HUDEP-2 (cell line): ENCODE measurements at regions not wholly inside any gene's neighbourhood (a gene's known extent, or its start where the extent isn't known, plus 50 kb on each side); places are given as distances from the start of the nearest gene placed in this dataset.
A peak's percentile ranks its signal among the peaks of the same experiment; 100 is the strongest.

Experiments used
- DNase-seq, 76 experiments: peaks; one replicate each; lab custom pipeline; 2025; ENCODE audit not compliant: unreplicated experiment in 76 of 76; lab: John Stamatoyannopoulos, UW

DNA sequence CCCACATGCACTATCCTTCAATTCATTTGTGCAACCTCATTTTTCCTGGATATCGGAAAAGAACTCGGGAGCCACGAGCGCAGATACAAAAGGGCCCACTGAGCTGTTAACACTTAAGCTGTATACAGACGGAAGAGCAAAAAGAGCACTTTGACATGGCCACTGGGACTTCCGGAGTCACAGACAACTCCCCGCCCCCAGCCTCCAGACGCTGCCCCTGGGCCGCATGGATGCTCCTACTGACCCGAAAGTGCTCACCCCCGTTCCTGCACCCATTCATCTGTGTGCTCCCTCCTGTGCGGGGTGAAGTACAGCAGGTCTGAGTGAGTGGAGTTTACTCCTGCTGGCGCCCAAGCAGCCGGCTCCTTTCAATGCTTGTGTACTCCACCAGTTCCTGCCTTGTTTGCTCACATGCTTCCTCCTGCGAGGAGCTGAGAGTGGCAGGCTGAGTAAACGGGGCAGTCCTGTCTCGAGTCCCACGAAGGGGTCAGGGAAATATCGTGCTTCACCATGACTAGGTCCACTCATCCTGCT lies 901.0 kb upstream of the CTNND2 start:
- no peak for DNase-seq

DNA sequence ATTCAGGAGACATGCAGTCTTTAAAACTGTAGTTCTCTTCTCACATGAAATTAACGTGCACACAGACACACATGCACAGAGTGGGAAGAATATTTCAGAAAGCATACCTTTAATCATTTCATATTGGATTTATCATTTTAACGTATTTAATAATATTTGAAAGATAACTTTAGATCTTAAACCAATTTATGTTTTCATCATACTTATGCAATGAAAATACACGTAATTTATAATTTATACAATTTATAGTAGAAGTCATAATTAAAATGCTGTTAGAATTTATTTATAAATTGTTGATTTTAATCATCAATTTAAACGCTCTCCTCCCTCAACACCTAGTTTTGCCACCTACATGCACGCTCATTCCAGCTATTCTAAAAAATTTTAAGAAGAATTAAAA lies 894.9 kb upstream of the CTNND2 start:
- DNase-seq = no peak

- no peak for DNase-seq
These were observed 891.1 kb upstream of the CTNND2 start for GRCh38 chr5:12795333-12795663.

DNA sequence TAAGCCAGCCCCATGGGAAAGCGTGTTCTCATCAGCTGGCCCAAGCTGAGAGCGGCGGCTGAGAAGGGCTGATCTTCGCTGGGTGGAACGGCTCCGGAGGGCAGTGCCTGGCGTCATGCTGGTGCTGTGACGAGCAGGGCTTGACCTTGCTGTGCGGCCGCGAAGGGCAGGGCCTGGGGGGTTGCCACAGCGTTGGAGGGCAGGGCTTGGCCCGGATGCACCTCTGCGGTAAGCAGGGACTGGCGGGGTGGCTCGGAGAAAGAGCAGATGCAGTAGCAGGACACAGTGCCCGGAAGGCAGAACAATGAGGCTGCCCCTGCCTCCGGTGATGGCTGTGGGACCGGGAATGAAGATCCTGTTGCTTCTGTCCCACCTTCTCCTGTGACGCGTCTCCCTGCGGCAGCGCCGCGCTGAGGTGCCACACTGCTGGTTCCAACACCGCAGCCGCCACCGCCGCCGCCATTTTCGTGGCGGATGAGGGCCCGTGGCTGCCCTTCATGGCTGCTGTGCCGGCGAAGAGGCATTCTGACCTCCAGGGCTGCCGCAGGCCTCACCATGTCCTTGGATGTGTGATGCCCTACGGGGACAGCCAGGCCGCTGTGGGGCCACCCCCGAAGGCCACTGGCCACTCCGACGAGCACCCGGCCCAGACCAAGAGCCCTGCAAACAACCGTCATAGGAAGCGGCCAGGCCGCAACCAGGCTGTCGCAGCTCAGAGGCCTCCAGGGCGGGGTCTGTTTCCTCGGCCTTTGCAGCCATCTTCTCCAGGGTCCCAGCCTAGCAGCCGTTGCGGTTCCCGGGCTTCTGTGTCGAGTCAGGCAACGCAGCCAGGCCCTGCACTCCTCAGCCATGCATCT lies 890.5 kb upstream of the CTNND2 start:
- no peak for DNase-seq

- no peak for DNase-seq
These were observed 889.1 kb upstream of the CTNND2 start for GRCh38 chr5:12793373-12793772.

DNA sequence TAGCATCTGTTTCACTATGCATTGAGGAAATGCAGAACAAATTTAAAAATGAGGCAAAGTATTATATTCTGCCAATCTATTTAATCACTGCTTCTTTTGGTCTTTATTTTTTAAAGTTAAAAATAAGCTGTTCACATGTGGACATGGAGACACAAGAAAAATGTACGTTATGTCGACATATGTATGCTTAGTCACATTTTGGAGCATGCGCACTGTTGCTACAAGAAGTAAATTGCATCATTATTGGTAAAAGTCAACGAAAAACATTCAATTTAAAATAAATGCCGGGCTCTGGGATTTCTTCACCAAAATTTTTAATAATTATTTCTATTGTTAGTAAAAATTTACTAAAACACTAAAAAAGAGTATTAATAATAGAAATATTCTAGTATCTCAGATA lies 876.3 kb upstream of the CTNND2 start:
- no peak for DNase-seq

DNA sequence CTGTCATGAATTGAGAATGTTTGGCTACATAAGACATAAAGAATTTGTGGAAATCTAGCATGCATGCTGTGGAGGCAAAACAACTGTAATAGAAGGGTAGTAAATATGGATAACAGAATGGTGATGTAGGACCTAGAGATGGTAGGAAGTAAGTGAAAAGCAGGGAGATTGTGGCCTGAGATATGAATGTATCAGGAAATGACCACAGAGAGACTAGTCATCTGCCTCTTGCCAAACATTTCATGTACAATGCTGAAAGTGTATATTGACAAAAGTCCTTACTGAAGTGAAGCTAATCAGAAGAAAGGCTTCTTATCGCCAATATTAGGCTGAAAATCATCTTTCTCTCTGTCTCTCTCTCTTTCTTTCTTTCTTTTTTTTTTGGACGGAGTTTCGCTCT lies 873.1 kb upstream of the CTNND2 start:
- no peak for DNase-seq

- DNase-seq = peak in 2 of 76 experiments; percentile 14 to 40
These were observed 868.0 kb upstream of the CTNND2 start for GRCh38 chr5:12772276-12772675.

DNA sequence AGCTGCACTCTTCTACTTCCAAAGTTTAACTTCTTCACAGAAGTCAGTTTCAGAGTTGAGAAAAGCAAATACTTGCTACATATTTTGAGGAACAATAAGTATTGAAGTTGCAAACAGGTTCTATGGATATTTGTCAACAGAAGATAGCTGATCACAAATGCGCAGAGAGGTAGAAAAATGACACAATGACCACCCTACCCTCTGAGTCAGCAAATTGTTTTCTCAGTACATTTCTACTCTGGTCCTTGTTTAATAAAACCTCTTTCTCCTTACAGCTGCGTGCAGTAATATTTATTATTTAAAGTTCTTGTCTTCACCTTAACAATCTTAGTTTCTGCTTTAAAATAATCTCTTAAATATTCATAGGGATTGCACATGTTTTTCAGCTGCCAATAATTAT lies 855.1 kb upstream of the CTNND2 start:
- DNase-seq = no peak

GRCh38 chr5:12757035-12757434 lies 852.8 kb upstream of the CTNND2 start:
- DNase-seq = no peak

GRCh38 chr5:12745537-12745936 lies 841.3 kb upstream of the CTNND2 start:
- DNase-seq = no peak

DNA sequence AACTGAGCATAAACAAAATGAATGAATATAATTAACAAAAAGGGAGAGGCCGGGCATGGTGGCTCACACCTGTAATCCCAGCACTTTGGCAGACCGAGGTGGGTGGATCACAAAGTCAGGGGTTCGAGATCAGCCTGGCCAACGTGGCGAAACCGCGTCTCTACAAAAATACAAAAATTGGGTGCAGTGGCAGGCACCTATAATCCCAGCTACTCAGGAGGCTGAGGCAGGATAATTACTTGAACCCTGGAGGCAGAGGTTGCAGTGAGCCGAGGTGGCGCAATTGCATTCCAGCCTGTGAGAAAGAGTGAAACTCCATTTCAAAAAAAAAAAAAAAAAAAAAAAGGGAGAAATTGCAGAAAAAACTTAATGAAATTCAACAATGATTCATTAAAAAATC lies 839.3 kb upstream of the CTNND2 start:
- DNase-seq = no peak

- DNase-seq = no peak
These were observed 826.1 kb upstream of the CTNND2 start for GRCh38 chr5:12730354-12730753.

GRCh38 chr5:12716664-12717063 lies 812.4 kb upstream of the CTNND2 start:
- no peak for DNase-seq

DNA sequence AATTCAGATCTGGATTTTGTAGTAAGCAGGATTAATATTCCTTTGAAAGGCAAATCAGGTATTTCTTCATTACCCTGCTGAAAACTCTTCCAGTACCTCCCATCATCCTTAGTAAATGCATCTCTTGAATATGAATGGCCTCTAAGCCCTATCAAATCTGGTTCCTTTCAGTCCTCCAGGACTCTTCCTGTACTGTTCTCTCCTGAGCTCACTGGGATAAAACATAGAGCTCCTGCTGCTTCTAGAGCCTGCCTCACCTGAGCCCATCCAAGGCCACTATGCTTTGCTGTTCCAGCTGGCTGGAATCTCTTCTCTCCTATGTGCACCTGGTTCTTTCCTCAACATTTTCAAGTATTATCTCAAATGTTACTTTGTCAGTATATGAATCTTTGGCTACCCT lies 803.3 kb upstream of the CTNND2 start:
- DNase-seq = no peak

DNA sequence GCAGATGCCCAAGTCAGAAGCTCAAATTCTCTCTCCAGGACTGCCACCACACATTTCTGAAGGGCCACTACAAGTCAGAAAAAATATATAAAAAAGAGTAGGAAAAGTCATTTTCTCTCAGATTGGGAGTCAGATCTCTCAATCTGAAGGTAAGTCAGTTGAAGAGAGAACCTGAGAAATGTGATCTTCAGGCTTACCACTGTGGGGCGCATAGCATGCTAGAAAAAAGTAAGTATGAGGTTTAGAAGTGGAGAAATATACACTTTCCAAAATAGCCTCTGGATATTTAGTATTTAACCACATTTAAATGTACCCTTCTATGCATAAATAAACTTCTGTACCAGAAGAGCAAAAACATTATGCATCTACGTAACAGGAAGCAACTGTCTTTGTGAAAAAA lies 800.7 kb upstream of the CTNND2 start:
- no peak for DNase-seq

GRCh38 chr5:12703254-12703653 lies 799.0 kb upstream of the CTNND2 start:
- DNase-seq = no peak

- no peak for DNase-seq
These were observed 791.4 kb upstream of the CTNND2 start for GRCh38 chr5:12695651-12696050.

- DNase-seq = no peak
These were observed 787.1 kb upstream of the CTNND2 start for GRCh38 chr5:12691330-12691729.

- DNase-seq = no peak
These were observed 786.1 kb upstream of the CTNND2 start for GRCh38 chr5:12690361-12690760.

DNA sequence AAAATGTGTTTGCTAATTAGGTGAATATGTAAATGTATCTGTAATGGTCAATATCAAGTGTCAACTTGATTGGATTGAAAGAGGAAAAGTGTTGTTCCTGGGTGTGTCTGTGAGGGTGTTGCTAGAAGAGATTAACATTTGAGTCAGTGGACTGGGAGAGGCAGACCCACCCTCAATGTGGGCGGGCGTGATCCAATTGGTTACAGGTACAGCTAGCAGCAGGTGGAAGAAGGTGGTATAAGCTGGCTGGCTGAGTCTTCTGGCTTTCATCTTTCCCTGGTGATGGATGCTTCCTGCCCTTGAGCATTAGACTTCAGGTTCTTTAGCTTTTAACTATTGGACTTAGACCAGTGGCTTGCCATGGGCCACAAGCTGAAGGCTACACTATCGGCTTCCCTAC lies 779.0 kb upstream of the CTNND2 start:
- no peak for DNase-seq

- DNase-seq = no peak
These were observed 775.5 kb upstream of the CTNND2 start for GRCh38 chr5:12679731-12680130.

DNA sequence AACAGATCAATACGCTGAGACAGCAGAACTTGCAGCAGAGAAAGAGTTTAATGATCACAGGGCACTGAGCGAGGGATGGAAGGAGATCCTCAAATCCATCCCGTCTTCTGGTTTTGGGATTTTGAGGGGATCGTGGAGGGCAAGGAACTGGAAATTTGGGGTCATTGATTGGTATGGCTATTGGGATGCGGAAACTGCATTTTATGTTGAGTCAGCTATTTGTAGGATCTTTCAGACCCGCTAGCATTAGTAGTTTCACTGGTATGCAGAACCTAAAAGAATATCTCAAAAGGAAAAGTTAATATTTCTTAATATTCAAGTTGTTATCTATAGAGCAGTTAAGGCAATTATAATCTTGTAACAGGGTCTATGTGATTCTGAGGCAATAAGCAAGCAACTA lies 771.7 kb upstream of the CTNND2 start:
- DNase-seq = no peak
